Left ventricle myocardium superior (tissue), 1 donor: ENCODE measurements at regions not wholly inside any gene's neighbourhood (a gene's known extent, or its start where the extent isn't known, plus 50 kb on each side); places are given as distances from the start of the nearest gene placed in this dataset.

Source experiments
- ATAC-seq: fragments of 200-7000 bp; cut with Tn5 transposase; one replicate; pipeline ENCODE4 v1.9.1; 2020; ENCODE audit warnings: mild to moderate bottlenecking, moderate library complexity
- DNase-seq: peaks from one replicate; pipeline ENCODE4 v3.0.0-alpha.2; 2020
- intact Hi-C: fragments of 100-400 bp; cut with micrococcal nuclease; formaldehyde crosslinking; loops from one replicate; pipeline ENCODE4 v1.11.0; 2022
- donor health status: DM: no; HTN: yes; CAD: no; lungs with severe emphysema.

GRCh38 chr5:40394698-40395097 lies 285.0 kb upstream of the PTGER4 start:
- intact Hi-C loops = no loop called here
- ATAC-seq (no peak), DNase-seq (no peak)

GRCh38 chr5:40391642-40392041 lies 288.1 kb upstream of the PTGER4 start:
- intact Hi-C loops = no loop called here
- DNase-seq = no peak
- ATAC-seq = peak; percentile 41

- no peak for DNase-seq
- intact Hi-C loops = no loop called here
- peak; percentile 56 for ATAC-seq
Observed at GRCh38 chr5:40390281-40391149, 289.2 kb upstream of the PTGER4 start.

GRCh38 chr5:40389591-40389990 lies 290.1 kb upstream of the PTGER4 start:
- no peak for DNase-seq
- intact Hi-C loops = no loop called here
- ATAC-seq = no peak

- ATAC-seq = no peak
- no peak for DNase-seq
- intact Hi-C loops = no loop called here
Observed at GRCh38 chr5:40386289-40386688, 293.4 kb upstream of the PTGER4 start.

GRCh38 chr5:40385544-40385943 lies 294.2 kb upstream of the PTGER4 start:
- ATAC-seq (no peak), DNase-seq (no peak)
- intact Hi-C loops = no loop called here

- intact Hi-C loops = no loop called here
- DNase-seq = no peak
- no peak for ATAC-seq
Observed at GRCh38 chr5:40384782-40385390, 294.8 kb upstream of the PTGER4 start.

- ATAC-seq (no peak), DNase-seq (no peak)
- intact Hi-C loops = no loop called here
Observed at GRCh38 chr5:40383749-40384651, 295.7 kb upstream of the PTGER4 start.

- ATAC-seq = no peak
- no peak for DNase-seq
- intact Hi-C loops = no loop called here
Observed at GRCh38 chr5:40381676-40382363, 297.9 kb upstream of the PTGER4 start.

GRCh38 chr5:40381016-40381415 lies 298.7 kb upstream of the PTGER4 start:
- DNase-seq (no peak), ATAC-seq (no peak)
- intact Hi-C loops = no loop called here

GRCh38 chr5:40378396-40379177 lies 301.1 kb upstream of the PTGER4 start:
- ATAC-seq = no peak
- intact Hi-C loops = no loop called here
- no peak for DNase-seq

GRCh38 chr5:40376566-40376965 lies 303.1 kb upstream of the PTGER4 start:
- DNase-seq (no peak), ATAC-seq (no peak)
- intact Hi-C loops = no loop called here

- DNase-seq = no peak
- intact Hi-C loops = no loop called here
- ATAC-seq = no peak
Observed at GRCh38 chr5:40374853-40375252, 304.9 kb upstream of the PTGER4 start.

- no peak for ATAC-seq
- no peak for DNase-seq
- intact Hi-C loops = no loop called here
Observed at GRCh38 chr5:40368200-40368599, 311.5 kb upstream of the PTGER4 start.

- no peak for ATAC-seq
Observed at GRCh38 chr5:40367255-40367654, 312.5 kb upstream of the PTGER4 start.

GRCh38 chr5:40365342-40366330 lies 314.1 kb upstream of the PTGER4 start:
- ATAC-seq (no peak), DNase-seq (no peak)
- intact Hi-C loops = no loop called here

More at GRCh38 chr5:40367255-40367654, 312.5 kb upstream of the PTGER4 start:
- DNase-seq = no peak
- intact Hi-C loops = no loop called here

- ATAC-seq = no peak
- intact Hi-C loops = no loop called here
- DNase-seq = no peak
Observed at GRCh38 chr5:40364441-40364840, 315.3 kb upstream of the PTGER4 start.
